HepG2 (cell line): ENCODE measurements at regions not wholly inside any gene's neighbourhood (a gene's known extent, or its start where the extent isn't known, plus 50 kb on each side); places are given as distances from the start of the nearest gene placed in this dataset.

Experiments
- ATAD3A ChIP-seq: sonication (generic); formaldehyde crosslinking; IDR thresholded peaks from 2 replicates; pipeline ENCODE4 v1.4.0; 2020; ENCODE audit warnings: missing genetic modification reagents
- DNMT3B ChIP-seq: conservative IDR thresholded peaks from 2 replicates; pipeline ENCODE4 v1.6.1; 2016; ENCODE audit warnings: missing biosample characterization, control low read depth
- GZF1 ChIP-seq: sonication (generic); formaldehyde crosslinking; IDR thresholded peaks from 2 replicates; pipeline ENCODE4 v1.5.1; 2020; ENCODE audit warnings: mild to moderate bottlenecking, missing genetic modification reagents
- ISL2 ChIP-seq: sonication (generic); formaldehyde crosslinking; IDR thresholded peaks from 2 replicates; pipeline ENCODE4 v1.5.0; 2020; ENCODE audit warnings: missing genetic modification reagents
- KMT2A ChIP-seq: sonication (generic); formaldehyde crosslinking; IDR thresholded peaks from 2 replicates; pipeline ENCODE4 v1.4.0; 2020; ENCODE audit warnings: missing genetic modification reagents
- NFATC3 ChIP-seq: sonication (generic); formaldehyde crosslinking; IDR thresholded peaks from 2 replicates; pipeline ENCODE4 v1.5.1; 2020; ENCODE audit warnings: mild to moderate bottlenecking, missing genetic modification reagents
- NFYB ChIP-seq: sonication (generic); formaldehyde crosslinking; IDR thresholded peaks from 2 replicates; pipeline ENCODE4 v1.4.0; 2020; ENCODE audit warnings: missing genetic modification reagents
- RAD21 ChIP-seq: fragments of 450-650 bp; formaldehyde crosslinking; IDR thresholded peaks from 2 replicates; pipeline ENCODE4 v1.5.0; 2020; ENCODE audit warnings: mild to moderate bottlenecking
- SP2 ChIP-seq: sonication (generic); formaldehyde crosslinking; IDR thresholded peaks from 2 replicates; pipeline ENCODE4 v1.5.1; 2020; ENCODE audit warnings: mild to moderate bottlenecking, missing genetic modification reagents
- SRSF4 ChIP-seq: fragments of 200-400 bp; formaldehyde crosslinking; IDR thresholded peaks from one replicate; pipeline ENCODE4 v1.6.1; 2018; ENCODE audit warnings: mild to moderate bottlenecking, low read depth, low read length, moderate library complexity; ENCODE audit not compliant: poor library complexity, severe bottlenecking
- ZBTB1 ChIP-seq: sonication (generic); formaldehyde crosslinking; IDR thresholded peaks from 2 replicates; pipeline ENCODE4 v1.4.0; 2020; ENCODE audit warnings: missing genetic modification reagents, borderline replicate concordance
- ZNF614 ChIP-seq: IDR thresholded peaks from 2 replicates; pipeline ENCODE4 v1.6.1; 2018; ENCODE audit warnings: missing biosample characterization, missing genetic modification reagents, inconsistent platforms, borderline replicate concordance
- ZSCAN9 ChIP-seq: IDR thresholded peaks from 2 replicates; pipeline ENCODE4 v1.6.1; 2016; ENCODE audit warnings: borderline replicate concordance
- TF ChIP-seq, protein P1 (sequence below), 2 experiments: sonication (generic) in 1 of 2; formaldehyde crosslinking in 1 of 2; IDR thresholded peaks; 2 replicates each; pipeline versions ENCODE4 v1.5.1 to v1.6.1; 2011 to 2020; ENCODE audit warnings: borderline replicate concordance in 1 of 2, low read depth in 1 of 2, low read length in 1 of 2, mild to moderate bottlenecking in 1 of 2, missing genetic modification reagents in 1 of 2, moderate library complexity in 1 of 2
- TF ChIP-seq, protein P2 (sequence below): sonication (generic); formaldehyde crosslinking; conservative IDR thresholded peaks from 2 replicates; pipeline ENCODE4 v1.8.0; 2022; ENCODE audit warnings: mild to moderate bottlenecking, moderate library complexity, missing genetic modification reagents
- TF ChIP-seq, protein P3 (sequence below): sonication (generic); formaldehyde crosslinking; IDR thresholded peaks from 2 replicates; pipeline ENCODE4 v1.9.0; 2021; ENCODE audit warnings: missing genetic modification reagents, borderline replicate concordance
- TF ChIP-seq, protein P4 (sequence below): sonication (generic); formaldehyde crosslinking; IDR thresholded peaks from 2 replicates; pipeline ENCODE4 v1.4.0; 2020; ENCODE audit warnings: missing genetic modification reagents
- TF ChIP-seq, protein P5 (sequence below): sonication (generic); formaldehyde crosslinking; IDR thresholded peaks from 2 replicates; pipeline ENCODE4 v1.8.0; 2022; ENCODE audit warnings: mild to moderate bottlenecking, missing genetic modification reagents; ENCODE audit not compliant: insufficient replicate concordance

DNA sequence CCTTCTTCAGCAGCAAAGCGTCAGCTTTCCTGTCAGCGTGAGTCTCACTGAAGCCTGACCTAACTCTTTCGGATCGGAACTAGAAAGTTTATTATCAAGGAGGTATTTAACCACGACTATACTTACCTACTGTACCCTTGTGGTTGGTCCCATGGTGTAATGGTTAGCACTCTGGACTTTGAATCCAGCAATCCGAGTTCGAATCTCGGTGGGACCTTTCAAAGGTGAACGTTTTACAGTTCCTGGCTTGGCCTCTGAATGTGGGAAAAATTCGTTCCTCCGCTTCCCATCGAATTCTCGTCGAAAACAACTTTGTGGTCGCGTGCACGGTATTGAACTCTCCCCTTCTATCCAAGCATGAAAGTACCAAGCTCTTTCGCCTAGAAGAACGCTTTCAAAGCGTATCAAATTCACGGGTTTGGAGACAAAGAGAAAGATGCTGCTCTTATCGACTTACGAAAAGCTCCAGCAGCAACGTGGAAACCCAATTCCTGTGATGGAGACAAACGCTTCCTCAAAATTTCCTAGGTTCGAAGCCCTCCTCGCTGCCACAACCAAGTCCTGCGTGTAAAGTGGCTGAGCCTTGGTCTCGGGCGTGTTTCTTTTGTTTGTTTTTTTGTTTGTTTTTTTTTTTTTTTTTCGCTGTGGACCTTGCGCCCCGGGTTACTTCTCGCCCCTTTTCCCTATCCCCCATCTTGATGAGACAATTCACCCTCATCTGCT is 63.7 kb downstream of the GPX5 start (continued):
- TF ChIP-seq, protein P1, sequence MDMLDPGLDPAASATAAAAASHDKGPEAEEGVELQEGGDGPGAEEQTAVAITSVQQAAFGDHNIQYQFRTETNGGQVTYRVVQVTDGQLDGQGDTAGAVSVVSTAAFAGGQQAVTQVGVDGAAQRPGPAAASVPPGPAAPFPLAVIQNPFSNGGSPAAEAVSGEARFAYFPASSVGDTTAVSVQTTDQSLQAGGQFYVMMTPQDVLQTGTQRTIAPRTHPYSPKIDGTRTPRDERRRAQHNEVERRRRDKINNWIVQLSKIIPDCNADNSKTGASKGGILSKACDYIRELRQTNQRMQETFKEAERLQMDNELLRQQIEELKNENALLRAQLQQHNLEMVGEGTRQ (IDR thresholded peaks at IDR 0.05; ENCODE audit: low read depth, low read length): no peak
- TF ChIP-seq, protein P1 (CRISPR knock-in tag; IDR thresholded peaks at IDR 0.05; ENCODE audit: borderline replicate concordance): no peak
- TF ChIP-seq GZF1: 0 out of 2 replicates have a peak, but pooled peaks have one; percentile 41
- TF ChIP-seq RAD21 (CRISPR knock-in tag): no peak
- peak; percentile 77; the same call in 1 of the 2 replicates for TF ChIP-seq DNMT3B (CRISPR knock-in tag)
- TF ChIP-seq, protein P2, sequence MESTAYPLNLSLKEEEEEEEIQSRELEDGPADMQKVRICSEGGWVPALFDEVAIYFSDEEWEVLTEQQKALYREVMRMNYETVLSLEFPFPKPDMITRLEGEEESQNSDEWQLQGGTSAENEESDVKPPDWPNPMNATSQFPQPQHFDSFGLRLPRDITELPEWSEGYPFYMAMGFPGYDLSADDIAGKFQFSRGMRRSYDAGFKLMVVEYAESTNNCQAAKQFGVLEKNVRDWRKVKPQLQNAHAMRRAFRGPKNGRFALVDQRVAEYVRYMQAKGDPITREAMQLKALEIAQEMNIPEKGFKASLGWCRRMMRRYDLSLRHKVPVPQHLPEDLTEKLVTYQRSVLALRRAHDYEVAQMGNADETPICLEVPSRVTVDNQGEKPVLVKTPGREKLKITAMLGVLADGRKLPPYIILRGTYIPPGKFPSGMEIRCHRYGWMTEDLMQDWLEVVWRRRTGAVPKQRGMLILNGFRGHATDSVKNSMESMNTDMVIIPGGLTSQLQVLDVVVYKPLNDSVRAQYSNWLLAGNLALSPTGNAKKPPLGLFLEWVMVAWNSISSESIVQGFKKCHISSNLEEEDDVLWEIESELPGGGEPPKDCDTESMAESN: peak; percentile 52; the same call in 1 of the 2 replicates
- TF ChIP-seq NFYB (CRISPR knock-in tag): no peak; the same call in 1 of the 2 replicates
- TF ChIP-seq, protein P3, sequence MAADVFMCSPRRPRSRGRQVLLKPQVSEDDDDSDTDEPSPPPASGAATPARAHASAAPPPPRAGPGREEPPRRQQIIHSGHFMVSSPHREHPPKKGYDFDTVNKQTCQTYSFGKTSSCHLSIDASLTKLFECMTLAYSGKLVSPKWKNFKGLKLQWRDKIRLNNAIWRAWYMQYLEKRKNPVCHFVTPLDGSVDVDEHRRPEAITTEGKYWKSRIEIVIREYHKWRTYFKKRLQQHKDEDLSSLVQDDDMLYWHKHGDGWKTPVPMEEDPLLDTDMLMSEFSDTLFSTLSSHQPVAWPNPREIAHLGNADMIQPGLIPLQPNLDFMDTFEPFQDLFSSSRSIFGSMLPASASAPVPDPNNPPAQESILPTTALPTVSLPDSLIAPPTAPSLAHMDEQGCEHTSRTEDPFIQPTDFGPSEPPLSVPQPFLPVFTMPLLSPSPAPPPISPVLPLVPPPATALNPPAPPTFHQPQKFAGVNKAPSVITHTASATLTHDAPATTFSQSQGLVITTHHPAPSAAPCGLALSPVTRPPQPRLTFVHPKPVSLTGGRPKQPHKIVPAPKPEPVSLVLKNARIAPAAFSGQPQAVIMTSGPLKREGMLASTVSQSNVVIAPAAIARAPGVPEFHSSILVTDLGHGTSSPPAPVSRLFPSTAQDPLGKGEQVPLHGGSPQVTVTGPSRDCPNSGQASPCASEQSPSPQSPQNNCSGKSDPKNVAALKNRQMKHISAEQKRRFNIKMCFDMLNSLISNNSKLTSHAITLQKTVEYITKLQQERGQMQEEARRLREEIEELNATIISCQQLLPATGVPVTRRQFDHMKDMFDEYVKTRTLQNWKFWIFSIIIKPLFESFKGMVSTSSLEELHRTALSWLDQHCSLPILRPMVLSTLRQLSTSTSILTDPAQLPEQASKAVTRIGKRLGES (CRISPR knock-in tag): no peak
- TF ChIP-seq, protein P4, sequence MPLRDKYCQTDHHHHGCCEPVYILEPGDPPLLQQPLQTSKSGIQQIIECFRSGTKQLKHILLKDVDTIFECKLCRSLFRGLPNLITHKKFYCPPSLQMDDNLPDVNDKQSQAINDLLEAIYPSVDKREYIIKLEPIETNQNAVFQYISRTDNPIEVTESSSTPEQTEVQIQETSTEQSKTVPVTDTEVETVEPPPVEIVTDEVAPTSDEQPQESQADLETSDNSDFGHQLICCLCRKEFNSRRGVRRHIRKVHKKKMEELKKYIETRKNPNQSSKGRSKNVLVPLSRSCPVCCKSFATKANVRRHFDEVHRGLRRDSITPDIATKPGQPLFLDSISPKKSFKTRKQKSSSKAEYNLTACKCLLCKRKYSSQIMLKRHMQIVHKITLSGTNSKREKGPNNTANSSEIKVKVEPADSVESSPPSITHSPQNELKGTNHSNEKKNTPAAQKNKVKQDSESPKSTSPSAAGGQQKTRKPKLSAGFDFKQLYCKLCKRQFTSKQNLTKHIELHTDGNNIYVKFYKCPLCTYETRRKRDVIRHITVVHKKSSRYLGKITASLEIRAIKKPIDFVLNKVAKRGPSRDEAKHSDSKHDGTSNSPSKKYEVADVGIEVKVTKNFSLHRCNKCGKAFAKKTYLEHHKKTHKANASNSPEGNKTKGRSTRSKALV: no peak
- TF ChIP-seq KMT2A (CRISPR knock-in tag): 0 out of 2 replicates have a peak, but pooled peaks have one; percentile 65
- TF ChIP-seq ATAD3A (CRISPR knock-in tag): no peak
- TF ChIP-seq ZBTB1 (CRISPR knock-in tag): no peak
- no peak for TF ChIP-seq SP2 (CRISPR knock-in tag)
- no peak for TF ChIP-seq SRSF4
- peak; percentile 96 for TF ChIP-seq ZNF614 (CRISPR knock-in tag)
- TF ChIP-seq ZSCAN9: peak; percentile 89
- TF ChIP-seq, protein P5, sequence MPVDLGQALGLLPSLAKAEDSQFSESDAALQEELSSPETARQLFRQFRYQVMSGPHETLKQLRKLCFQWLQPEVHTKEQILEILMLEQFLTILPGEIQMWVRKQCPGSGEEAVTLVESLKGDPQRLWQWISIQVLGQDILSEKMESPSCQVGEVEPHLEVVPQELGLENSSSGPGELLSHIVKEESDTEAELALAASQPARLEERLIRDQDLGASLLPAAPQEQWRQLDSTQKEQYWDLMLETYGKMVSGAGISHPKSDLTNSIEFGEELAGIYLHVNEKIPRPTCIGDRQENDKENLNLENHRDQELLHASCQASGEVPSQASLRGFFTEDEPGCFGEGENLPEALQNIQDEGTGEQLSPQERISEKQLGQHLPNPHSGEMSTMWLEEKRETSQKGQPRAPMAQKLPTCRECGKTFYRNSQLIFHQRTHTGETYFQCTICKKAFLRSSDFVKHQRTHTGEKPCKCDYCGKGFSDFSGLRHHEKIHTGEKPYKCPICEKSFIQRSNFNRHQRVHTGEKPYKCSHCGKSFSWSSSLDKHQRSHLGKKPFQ (CRISPR knock-in tag): no peak
- no peak for TF ChIP-seq NFATC3 (CRISPR knock-in tag)
- no peak for TF ChIP-seq ISL2 (CRISPR knock-in tag)
